GM12878 (cell line): ENCODE measurements at regions not wholly inside any gene's neighbourhood (a gene's known extent, or its start where the extent isn't known, plus 50 kb on each side); places are given as distances from the start of the nearest gene placed in this dataset.

Source experiments
- ATAC-seq: fragments of 200-7000 bp; cut with Tn5 transposase; 3 replicates; pipeline ENCODE4 v1.9.1; 2020; ENCODE audit warnings: mild to moderate bottlenecking, moderate library complexity
- BruUV-seq: library from RNA; stranded (reverse); fragments of 400-500 nt; replicated peaks from 2 replicates; lab custom pipeline; 2021; lab: Mats Ljungman, UMichigan
- CTCF ChIA-PET: fragments of 300-600 bp; sonication (Branson Sonifier 250); formaldehyde crosslinking; extraction: SDS; loops from one replicate; lab custom pipeline; 2021; ENCODE audit warnings: inconsistent platforms; lab: Yijun Ruan, JAX
- POLR2A ChIA-PET: fragments of 350-600 bp; formaldehyde crosslinking; extraction: SDS; loops from one replicate; lab custom pipeline; 2021; ENCODE audit warnings: inconsistent platforms; lab: Charles Lee
- RAD21 ChIA-PET: fragments of 300-600 bp; sonication (Branson Sonifier 250); formaldehyde crosslinking; loops from one replicate; lab custom pipeline; 2023; ENCODE audit warnings: antibody characterized with exemption; ENCODE audit not compliant: unreplicated experiment; lab: Charles Lee
- SMC1A ChIA-PET: fragments of 300-600 bp; sonication (Branson Sonifier 250); formaldehyde crosslinking; loops from one replicate; lab custom pipeline; 2023; ENCODE audit not compliant: unreplicated experiment, uncharacterized antibody; lab: Charles Lee
- DNase-seq: peaks from one replicate; pipeline ENCODE4 v3.0.0-alpha.2; 2011; ENCODE audit warnings: low read depth, low spot score
- FAIRE-seq: peaks from 3 replicates; lab custom pipeline; 2011; peaks lifted over from hg19 to GRCh38; lab: Jason Lieb, UNC
- H2AFZ ChIP-seq: 2 replicates; pipeline ENCODE4 v1.6.0; 2011; ENCODE audit warnings: low read depth, low read length, control low read depth; ENCODE audit not compliant: control insufficient read depth
- H3K27ac ChIP-seq: 2 replicates; pipeline ENCODE4 v1.5.1; 2011; ENCODE audit warnings: control low read depth; ENCODE audit not compliant: control insufficient read depth, insufficient read depth
- H3K27me3 ChIP-seq, 2 experiments: replicated peaks in 1 of 2; 2 replicates each; pipeline versions ENCODE4 v1.6.0 to v1.6.1; 2011; ENCODE audit warnings: low read length in 1 of 2; ENCODE audit not compliant: control insufficient read depth in 2 of 2, insufficient read depth in 2 of 2
- H3K36me3 ChIP-seq, 2 experiments: 2 replicates each; pipeline ENCODE4 v1.5.1; 2011; ENCODE audit warnings: low read length in 1 of 2; ENCODE audit not compliant: control insufficient read depth in 2 of 2, insufficient read depth in 2 of 2
- H3K4me1 ChIP-seq: 2 replicates; pipeline ENCODE4 v1.6.1; 2011; ENCODE audit warnings: mild to moderate bottlenecking, low read length, moderate library complexity, mixed read lengths; ENCODE audit not compliant: control insufficient read depth, insufficient read depth
- H3K4me2 ChIP-seq: 2 replicates; pipeline ENCODE4 v1.6.0; 2011; ENCODE audit warnings: control low read depth; ENCODE audit not compliant: control insufficient read depth, insufficient read depth
- H3K4me3 ChIP-seq: fragments of 200-600 bp; sonication (generic); 2 replicates; pipeline ENCODE4 v1.5.1; 2016
- H3K79me2 ChIP-seq: 2 replicates; pipeline ENCODE4 v1.6.0; 2011; ENCODE audit warnings: low read length; ENCODE audit not compliant: control insufficient read depth, insufficient read depth
- H3K9ac ChIP-seq: 2 replicates; pipeline ENCODE4 v1.8.0; 2011; ENCODE audit warnings: low read length, control low read depth, mixed read lengths; ENCODE audit not compliant: control insufficient read depth, insufficient read depth
- H3K9me3 ChIP-seq: replicated peaks from 3 replicates; pipeline ENCODE4 v1.5.1; 2011; ENCODE audit warnings: mild to moderate bottlenecking, low read length; ENCODE audit not compliant: control insufficient read depth, insufficient read depth
- H4K20me1 ChIP-seq: 2 replicates; pipeline ENCODE4 v1.6.0; 2011; ENCODE audit not compliant: control insufficient read depth, insufficient read depth
- BHLHE40 ChIP-seq, 2 experiments: fragments of 450-650 bp in 1 of 2; IDR thresholded peaks; 2 replicates each; pipeline ENCODE4 v1.6.1; 2011 to 2017; ENCODE audit warnings: low read depth in 2 of 2, borderline replicate concordance in 1 of 2, improper control_type of control experiment in 1 of 2, low read length in 1 of 2, mild to moderate bottlenecking in 1 of 2
- CHD1 ChIP-seq: IDR thresholded peaks from 2 replicates; pipeline ENCODE4 v1.6.1; 2012; ENCODE audit warnings: low read depth, low read length, improper control_type of control experiment
- ELK1 ChIP-seq: IDR thresholded peaks from 2 replicates; pipeline ENCODE4 v1.6.1; 2012; ENCODE audit warnings: low read depth, low read length, improper control_type of control experiment
- FOS ChIP-seq: IDR thresholded peaks from 3 replicates; pipeline ENCODE4 v1.6.1; 2011; ENCODE audit warnings: borderline replicate concordance; ENCODE audit not compliant: insufficient read length; ENCODE audit errors: extremely low read depth
- MTA2 ChIP-seq: fragments of 450-650 bp; IDR thresholded peaks from 2 replicates; pipeline ENCODE4 v1.6.1; 2016; ENCODE audit warnings: low read depth, mild to moderate bottlenecking, moderate library complexity
- MTA3 ChIP-seq: IDR thresholded peaks from 2 replicates; pipeline ENCODE4 v1.6.1; 2012; ENCODE audit warnings: low read length, inconsistent platforms, borderline replicate concordance
- MYC ChIP-seq: IDR thresholded peaks from 2 replicates; pipeline ENCODE4 v1.6.1; 2011; ENCODE audit warnings: mild to moderate bottlenecking, low read length, moderate library complexity, inconsistent platforms; ENCODE audit not compliant: insufficient read depth, insufficient replicate concordance, insufficient read length, severe bottlenecking
- PBX3 ChIP-seq: IDR thresholded peaks from 2 replicates; pipeline ENCODE4 v1.6.1; 2011; ENCODE audit warnings: mild to moderate bottlenecking, low read depth, low read length, moderate library complexity; ENCODE audit not compliant: insufficient replicate concordance
- POLR2A ChIP-seq: IDR thresholded peaks from 2 replicates; pipeline ENCODE4 v1.6.1; 2011; ENCODE audit warnings: low read depth, mild to moderate bottlenecking, low read length
- RUNX3 ChIP-seq: IDR thresholded peaks from 2 replicates; pipeline ENCODE4 v1.6.1; 2012; ENCODE audit warnings: low read length, inconsistent platforms
- SIN3A ChIP-seq: IDR thresholded peaks from 2 replicates; pipeline ENCODE4 v1.6.1; 2012; ENCODE audit warnings: low read depth, low read length, improper control_type of control experiment
- SP1 ChIP-seq: IDR thresholded peaks from one replicate; pipeline ENCODE4 v1.6.1; 2011; ENCODE audit warnings: low read depth, low read length
- TBL1XR1 ChIP-seq: IDR thresholded peaks from 2 replicates; pipeline ENCODE4 v1.6.1; 2012; ENCODE audit warnings: low read depth, low read length, improper control_type of control experiment
- ZZZ3 ChIP-seq: IDR thresholded peaks from 2 replicates; pipeline ENCODE4 v1.6.1; 2011; ENCODE audit warnings: low read depth; ENCODE audit not compliant: control insufficient read depth, insufficient read length
- WGBS: methylation state at CpG from one replicate; pipeline ENCODE4 v1.1.6; 2016; ENCODE audit warnings: low lambda C conversion rate; ENCODE audit not compliant: insufficient replicate concordance, insufficient coverage; ENCODE audit errors: missing lambda C conversion rate; 5-methylcytosine and 5-hydroxymethylcytosine counted together
- in situ Hi-C: fragments of 300-500 bp; cut with MboI; formaldehyde crosslinking; loops from 9 replicates; pipeline ENCODE4 v1.14.3; 2018; ENCODE audit warnings: mixed read lengths
- intact Hi-C: fragments of 100-400 bp; cut with micrococcal nuclease; formaldehyde crosslinking; loops from one replicate; pipeline ENCODE4 v1.14.2; 2022; ENCODE audit not compliant: unreplicated experiment

DNA sequence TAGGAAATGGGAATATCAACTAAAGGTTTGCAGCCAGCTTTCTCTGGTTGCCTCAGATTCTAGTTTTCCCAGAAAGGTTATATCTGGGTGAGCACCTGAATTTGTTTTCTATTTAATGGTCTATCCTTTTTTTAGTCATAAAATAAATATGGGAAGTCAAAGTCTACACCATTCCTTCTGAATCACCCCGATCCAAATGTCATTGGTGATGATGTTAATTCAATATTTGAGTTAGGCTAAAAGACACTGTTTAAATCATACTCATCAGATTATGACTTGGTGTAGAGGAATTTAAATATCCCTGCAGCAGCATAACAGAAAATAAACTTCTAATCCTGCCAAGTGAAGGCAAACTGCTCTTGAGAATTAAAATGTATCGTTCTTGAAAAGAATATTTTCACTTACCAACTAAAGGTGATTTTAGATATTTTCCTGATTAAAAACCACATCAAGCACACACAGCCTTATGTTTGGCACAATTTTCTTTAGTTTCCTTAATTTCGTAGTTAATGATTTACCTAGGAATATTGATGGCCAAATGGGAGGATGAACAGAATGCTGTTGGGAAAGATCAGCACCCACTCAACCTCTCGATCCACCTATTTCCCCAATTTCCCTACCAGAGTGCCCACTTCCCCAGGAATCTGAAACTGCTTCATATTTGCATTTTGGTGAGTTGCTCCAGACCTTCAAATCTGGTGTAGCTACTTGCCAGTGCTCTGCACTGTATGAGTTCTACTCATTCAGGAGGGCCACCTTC, 103.1 kb upstream of the TSLP start (continued):
- no peak for TF ChIP-seq PBX3
- no peak for TF ChIP-seq RUNX3
- no peak for TF ChIP-seq MYC
- TF ChIP-seq ELK1 = no peak
- no peak for TF ChIP-seq SIN3A

- no peak overlapping the region for H3K4me3 ChIP-seq
- 30% methylated on average over 3 of the region's 3 CpGs for WGBS
- POLR2A ChIA-PET = no interaction called here
- ATAC-seq (no peak), FAIRE-seq (no peak), DNase-seq (no peak)
- CTCF ChIA-PET = no interaction called here
- H3K27me3 ChIP-seq = no peaks in the 10 kb centered on the region
- TF ChIP-seq MTA2 (no peak), POLR2A (no peak), TBL1XR1 (no peak), BHLHE40 (IDR thresholded peaks at IDR 0.05; ENCODE audit: borderline replicate concordance in 1 of 2, low read depth in 2 of 2, low read length in 1 of 2) (no peak), CHD1 (no peak), ZZZ3 (no peak), SP1 (no peak), FOS (no peak), MTA3 (no peak)
- no peak overlapping the region for H3K9ac ChIP-seq
- no peak overlapping the region for H3K4me2 ChIP-seq
- in situ Hi-C loops = no loop called here
- H2AFZ ChIP-seq = no peak overlapping the region
- RAD21 ChIA-PET = no interaction called here
- H3K36me3 ChIP-seq = no peaks in the 10 kb centered on the region
- no peaks in the 10 kb centered on the region for H4K20me1 ChIP-seq
- intact Hi-C loops = no loop called here
- BruUV-seq = no TSS peak
- SMC1A ChIA-PET = no interaction called here
- H3K4me1 ChIP-seq = no peaks in the 10 kb centered on the region
- no peaks in the 10 kb centered on the region for H3K79me2 ChIP-seq
- no peaks in the 10 kb centered on the region for H3K9me3 ChIP-seq
- no peak overlapping the region for H3K27ac ChIP-seq
Measured at GRCh38 chr5:110969502-110969901, 102.0 kb upstream of the TSLP start.
